Stimulated activated naive CD8-positive, alpha-beta T cell treated with anti-CD3 and anti-CD28 coated beads, Interleukin-15, Interleukin-2, amounts not matched to agents 100 U/mL and 50 U/mL, for 24 hours (primary cell): ENCODE measurements at regions not wholly inside any gene's neighbourhood (a gene's known extent, or its start where the extent isn't known, plus 50 kb on each side); places are given as distances from the start of the nearest gene placed in this dataset.

Source experiments
- ATAC-seq: fragments of 150-1000 bp; cut with Tn5 transposase; one replicate; pipeline ENCODE4 v1.10.0; 2021
- DNase-seq: peaks from one replicate; pipeline ENCODE4 v3.0.0; 2021

- no peak for DNase-seq
- ATAC-seq: no peak
Measured at GRCh38 chr15:97319291-97319690, 641.2 kb upstream of the ARRDC4 start.

DNA sequence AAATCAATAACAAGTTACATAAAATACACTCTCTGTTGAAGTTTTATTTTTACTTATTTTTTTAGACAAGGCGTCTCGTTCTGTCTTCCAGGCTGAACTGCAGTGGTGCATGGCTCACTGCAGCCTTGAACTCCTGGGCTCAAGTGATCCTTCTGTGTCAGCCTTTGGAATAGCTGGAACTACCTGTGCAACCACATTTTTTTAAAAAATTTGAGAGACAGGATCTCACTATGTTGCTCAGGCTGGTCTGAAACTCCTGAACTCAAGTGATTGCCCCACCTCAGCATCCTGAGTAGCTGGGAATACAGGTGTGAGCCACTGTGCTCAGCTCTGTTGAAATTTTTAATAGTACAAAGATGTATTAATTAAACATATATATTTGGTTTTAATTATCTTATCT is 614.3 kb upstream of the ARRDC4 start:
- DNase-seq (no peak), ATAC-seq (no peak)

GRCh38 chr15:97350813-97351212 is 609.7 kb upstream of the ARRDC4 start:
- DNase-seq: no peak
- ATAC-seq: no peak

- ATAC-seq (no peak), DNase-seq (no peak)
Measured at GRCh38 chr15:97383516-97383915, 577.0 kb upstream of the ARRDC4 start.

DNA sequence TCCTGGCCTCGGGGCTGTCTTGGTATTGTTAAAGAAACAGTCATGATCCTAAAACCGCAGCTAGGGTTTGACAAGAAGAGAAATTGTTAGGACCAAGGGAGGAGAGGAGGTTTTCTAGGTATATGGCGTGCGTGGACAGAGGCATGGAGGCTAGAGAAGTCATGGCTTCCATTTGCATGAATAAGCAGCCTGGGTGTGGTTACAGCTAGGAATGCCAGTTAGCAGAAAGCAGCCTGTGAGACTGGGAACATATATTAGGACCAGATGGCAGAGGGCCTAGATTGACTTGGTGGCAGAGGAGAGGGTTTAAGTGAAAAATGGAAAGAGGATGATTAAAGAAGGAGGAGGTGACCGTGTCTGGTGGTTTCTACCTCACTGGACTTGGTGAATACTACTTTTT is 573.6 kb upstream of the ARRDC4 start:
- DNase-seq: no peak
- ATAC-seq: no peak

GRCh38 chr15:97401195-97401594 is 559.3 kb upstream of the ARRDC4 start:
- no peak for ATAC-seq
- no peak for DNase-seq

DNA sequence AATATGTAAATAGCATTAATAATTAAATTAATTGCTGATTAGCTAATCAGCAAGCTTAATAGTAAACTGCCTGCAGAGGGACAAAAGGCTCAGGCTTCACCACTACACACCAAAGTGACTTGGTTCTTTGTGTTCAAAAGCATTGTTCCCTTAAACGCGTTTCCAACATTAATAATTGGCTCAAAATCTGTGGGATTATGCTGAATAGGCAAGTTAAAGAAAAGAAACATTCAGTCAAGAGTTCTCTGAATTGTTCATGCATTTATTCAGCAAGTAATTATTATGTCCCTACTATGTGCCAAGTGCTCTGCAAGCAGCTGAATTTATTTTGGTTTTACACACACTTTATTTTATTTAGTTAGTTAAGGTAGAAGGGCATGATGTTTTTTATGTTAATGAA is 558.5 kb upstream of the ARRDC4 start:
- no peak for ATAC-seq
- no peak for DNase-seq

DNA sequence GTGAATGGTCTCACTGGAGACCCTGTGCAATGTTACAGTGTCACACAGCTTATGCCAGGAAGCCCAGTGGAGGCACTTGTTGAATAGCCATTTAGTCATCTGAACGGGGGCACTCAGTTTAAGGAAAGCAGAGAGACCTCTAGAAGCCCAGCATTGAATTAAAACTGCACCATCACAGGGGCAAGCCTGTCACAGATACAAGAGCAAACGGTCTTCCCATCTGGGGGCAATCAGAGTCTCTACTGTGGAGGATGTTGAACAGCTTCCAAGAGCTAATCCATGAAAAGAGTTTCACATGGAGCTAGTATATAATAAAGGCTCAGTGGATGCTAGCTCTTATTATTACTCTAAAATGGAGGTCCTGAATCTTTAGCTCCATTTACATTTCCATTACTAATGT is 553.7 kb upstream of the ARRDC4 start:
- no peak for ATAC-seq
- DNase-seq: no peak

GRCh38 chr15:97410897-97411575 is 549.5 kb upstream of the ARRDC4 start:
- ATAC-seq (no peak), DNase-seq (no peak)

DNA sequence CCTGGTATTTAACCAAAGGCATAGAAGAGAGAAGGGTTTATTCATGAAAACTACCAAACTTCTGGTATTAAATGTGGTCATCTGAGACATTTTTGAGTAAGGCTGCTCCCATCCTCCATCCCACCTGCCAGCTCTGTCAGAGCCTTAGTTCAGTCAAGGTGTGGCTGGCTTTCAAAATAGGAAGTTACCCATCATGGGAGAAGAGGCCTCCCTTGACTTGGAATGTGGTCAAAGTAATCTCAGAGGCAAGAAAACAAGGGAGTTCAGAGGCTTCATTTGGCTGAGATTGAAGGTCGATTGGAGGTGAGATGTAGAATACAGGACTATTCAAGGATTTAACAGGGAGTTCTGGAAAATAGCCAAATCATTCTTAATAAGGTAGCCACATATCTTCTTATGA is 540.4 kb upstream of the ARRDC4 start:
- DNase-seq (no peak), ATAC-seq (no peak)

GRCh38 chr15:97425596-97425995 is 534.9 kb upstream of the ARRDC4 start:
- ATAC-seq (no peak), DNase-seq (no peak)

DNA sequence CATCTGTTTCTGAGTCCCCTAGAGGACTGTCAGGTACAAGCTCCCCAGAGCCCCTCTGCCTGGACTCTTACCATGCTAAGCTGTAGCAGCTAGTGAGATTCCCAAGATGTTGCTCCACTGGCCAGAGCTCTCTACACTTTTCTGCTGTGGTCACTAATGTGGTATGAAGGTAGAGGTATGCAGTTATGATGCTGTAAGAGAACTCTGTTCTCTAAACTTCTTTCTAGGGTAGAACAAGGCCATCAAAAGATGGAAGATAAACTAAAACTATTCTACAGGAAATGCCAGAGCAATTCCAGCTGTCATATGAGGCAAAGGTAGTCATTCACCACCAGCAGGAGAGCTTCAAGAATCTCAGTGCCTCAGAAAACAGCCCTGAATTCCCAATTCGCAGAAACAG is 517.4 kb upstream of the ARRDC4 start:
- DNase-seq (no peak), ATAC-seq (no peak)

DNA sequence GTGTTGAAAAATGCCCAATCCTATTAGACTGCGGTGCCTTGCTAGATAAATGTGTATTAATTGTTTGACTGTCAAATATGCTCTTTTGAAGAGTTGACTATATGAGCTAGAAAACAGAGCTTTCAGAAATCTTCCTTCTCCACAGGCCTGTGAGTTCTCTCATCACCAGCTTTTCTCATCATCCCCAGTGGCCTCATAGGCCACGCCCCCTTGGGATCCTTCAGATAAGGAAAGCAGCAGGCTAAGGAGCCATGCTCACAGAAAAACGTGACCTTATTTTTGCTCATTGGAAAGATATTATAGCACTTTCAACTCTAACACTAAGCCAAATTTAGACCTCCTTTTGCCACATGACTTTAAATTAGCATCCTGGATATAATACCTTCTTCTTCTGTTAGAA is 514.4 kb upstream of the ARRDC4 start:
- no peak for ATAC-seq
- no peak for DNase-seq

- DNase-seq: no peak
- ATAC-seq: no peak
Measured at GRCh38 chr15:97456521-97457202, 503.8 kb upstream of the ARRDC4 start.

- no peak for ATAC-seq
- no peak for DNase-seq
Measured at GRCh38 chr15:97457203-97457847, 503.2 kb upstream of the ARRDC4 start.

GRCh38 chr15:97459771-97460170 is 500.7 kb upstream of the ARRDC4 start:
- DNase-seq (no peak), ATAC-seq (no peak)

DNA sequence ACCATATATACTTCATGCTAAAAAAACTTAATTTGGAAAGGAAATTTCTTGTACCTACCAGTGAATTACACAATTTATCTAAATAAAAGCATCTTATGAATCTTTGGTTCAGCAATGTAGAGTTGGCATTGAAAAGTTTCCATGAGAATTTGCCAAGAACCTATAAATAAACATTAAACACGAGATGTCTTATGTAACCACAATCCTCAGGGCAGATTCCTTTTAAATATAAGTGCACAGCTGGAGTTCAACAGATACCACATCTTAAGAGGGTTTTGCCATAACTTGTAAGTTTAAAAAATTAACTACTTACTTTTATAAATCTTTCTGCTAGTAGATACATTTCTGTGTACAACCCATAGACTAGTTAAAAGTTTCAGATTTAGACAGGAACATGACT is 499.3 kb upstream of the ARRDC4 start:
- ATAC-seq: no peak
- DNase-seq: no peak

- DNase-seq (no peak), ATAC-seq (no peak)
Measured at GRCh38 chr15:97463696-97464095, 496.8 kb upstream of the ARRDC4 start.

DNA sequence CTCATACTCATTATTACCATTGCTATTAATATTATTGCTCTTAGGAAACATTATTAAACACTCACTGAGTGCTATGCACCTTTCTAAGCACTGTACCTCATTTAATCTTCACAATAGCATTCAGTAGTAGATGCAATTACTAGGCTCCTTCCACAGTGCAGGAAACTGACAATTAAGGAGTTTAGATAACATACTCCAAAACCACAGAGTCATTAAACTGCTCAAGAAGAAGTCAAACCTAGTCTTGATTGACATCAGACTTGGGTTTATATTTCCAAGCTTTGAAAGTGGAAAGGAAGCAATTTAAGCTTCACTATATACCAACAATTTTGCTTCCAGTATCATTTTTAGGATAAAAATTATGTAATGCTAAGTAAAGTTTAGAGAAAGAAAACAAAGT is 490.1 kb upstream of the ARRDC4 start:
- DNase-seq (no peak), ATAC-seq (no peak)

GRCh38 chr15:97473627-97474026 is 486.9 kb upstream of the ARRDC4 start:
- DNase-seq (no peak), ATAC-seq (no peak)

- DNase-seq: no peak
- ATAC-seq: no peak
Measured at GRCh38 chr15:97479957-97480356, 480.5 kb upstream of the ARRDC4 start.

DNA sequence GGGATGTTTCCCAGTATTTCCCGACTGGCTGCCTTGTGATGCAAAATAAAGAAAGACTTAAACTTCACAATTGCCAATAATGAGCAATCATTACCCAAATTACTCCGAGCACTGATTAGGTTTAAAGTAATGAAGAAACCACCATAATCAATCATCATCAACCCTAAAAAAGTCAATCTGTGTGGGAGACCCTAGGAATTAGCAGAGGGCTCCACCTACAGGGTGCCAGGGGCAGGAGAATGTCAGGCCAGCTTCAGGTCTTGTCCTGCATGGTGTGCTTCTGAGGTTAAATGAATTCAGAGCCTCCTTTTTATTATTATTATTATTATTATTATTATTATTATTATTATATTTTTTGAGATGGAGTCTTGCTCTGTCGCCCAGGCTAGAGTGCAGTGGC is 478.0 kb upstream of the ARRDC4 start:
- DNase-seq: no peak
- ATAC-seq: no peak

DNA sequence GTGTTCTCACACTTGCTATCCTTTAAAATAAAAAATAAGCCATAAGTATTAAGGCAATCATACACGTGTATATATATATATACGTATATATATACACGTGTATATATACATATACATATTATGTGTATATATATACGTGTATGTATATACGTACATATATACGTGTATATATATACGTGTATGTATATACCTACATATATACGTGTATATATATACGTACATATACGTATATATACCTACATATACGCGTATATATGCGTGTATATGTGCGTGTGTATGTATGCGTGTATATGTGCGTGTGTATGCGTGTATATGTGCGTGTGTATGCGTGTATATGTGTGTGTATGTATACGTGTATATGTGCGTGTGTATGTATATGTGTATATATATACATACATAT is 477.3 kb upstream of the ARRDC4 start:
- ATAC-seq (no peak), DNase-seq (no peak)

GRCh38 chr15:97490429-97490828 is 470.1 kb upstream of the ARRDC4 start:
- no peak for DNase-seq
- ATAC-seq: no peak
